M059J (cell line): ENCODE measurements at regions not wholly inside any gene's neighbourhood (a gene's known extent, or its start where the extent isn't known, plus 50 kb on each side); places are given as distances from the start of the nearest gene placed in this dataset.
"Not testable (repeated sequence)": the region's sequence is repeated elsewhere in the genome, so short reads cannot be mapped to it uniquely, and the experiment has no call there.

ENCODE experiments used
- DNase-seq: peaks from one replicate; pipeline ENCODE4 v3.0.0-alpha.2; 2012; ENCODE audit warnings: low read depth

DNA sequence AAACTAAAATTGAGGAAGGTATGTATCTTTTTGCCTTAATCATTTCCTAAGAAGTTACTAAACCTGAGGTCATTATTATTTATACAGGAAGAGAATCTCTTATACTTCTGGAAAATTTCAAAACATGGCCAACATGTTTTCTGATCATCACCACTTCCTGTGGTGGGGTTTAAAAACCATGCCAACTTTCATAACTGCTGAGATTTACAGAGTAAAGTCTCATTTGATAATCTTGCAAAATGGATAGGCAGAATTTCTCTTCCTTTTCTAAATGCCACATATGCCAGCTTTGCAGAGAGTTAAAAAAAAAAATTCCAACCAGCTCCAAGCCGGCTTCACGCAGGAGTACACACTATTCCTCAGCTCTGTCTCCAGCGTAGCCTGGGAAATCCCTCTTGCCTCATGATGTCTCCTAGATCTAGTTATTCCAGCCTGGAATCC is 124.3 kb upstream of the SPRED1 start:
- DNase-seq, result peak; percentile 16

- no peak for DNase-seq
Measured at GRCh38 chr15:38128921-38129320, 123.7 kb upstream of the SPRED1 start.

DNA sequence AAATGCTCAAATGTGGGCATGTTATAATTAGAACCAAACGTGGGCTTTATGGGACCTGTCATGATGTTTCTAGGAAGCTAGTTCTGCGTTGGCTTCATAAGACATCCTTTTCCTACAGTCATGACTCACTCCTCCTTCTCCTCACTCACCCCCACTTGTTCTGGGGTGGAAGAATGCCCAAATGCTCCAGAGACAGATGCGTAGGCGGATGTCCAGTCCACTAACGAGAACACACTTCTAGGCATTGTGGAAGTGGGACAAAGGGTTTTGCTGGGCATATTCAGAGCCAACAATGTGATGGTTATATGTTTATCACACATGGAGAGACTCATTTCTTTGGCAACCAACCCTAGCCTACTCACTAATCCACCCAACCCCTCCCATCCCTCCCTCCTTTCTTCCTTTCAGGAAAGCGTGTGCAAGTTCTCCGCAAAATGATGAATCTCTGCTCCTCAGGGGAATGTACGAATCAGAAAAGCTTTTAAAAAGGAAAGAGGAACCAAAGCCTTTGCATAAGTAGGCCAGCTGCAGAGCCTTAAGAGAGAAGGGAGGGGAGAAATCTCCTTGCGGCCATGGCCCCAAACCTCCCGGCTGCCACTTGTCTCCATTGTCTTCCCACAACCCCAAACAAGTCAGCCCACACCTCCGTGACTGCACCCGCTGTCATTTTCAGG is 123.0 kb upstream of the SPRED1 start:
- DNase-seq, result peak; percentile 94

GRCh38 chr15:38130205-38130567 is 122.5 kb upstream of the SPRED1 start:
- peak; percentile 38 for DNase-seq

- DNase-seq, result peak; percentile 88
Measured at GRCh38 chr15:38130740-38131498, 121.7 kb upstream of the SPRED1 start.

- DNase-seq, result no peak
Measured at GRCh38 chr15:38134252-38134651, 118.4 kb upstream of the SPRED1 start.

GRCh38 chr15:38142195-38142594 is 110.4 kb upstream of the SPRED1 start:
- not testable (repeated sequence) for DNase-seq

DNA sequence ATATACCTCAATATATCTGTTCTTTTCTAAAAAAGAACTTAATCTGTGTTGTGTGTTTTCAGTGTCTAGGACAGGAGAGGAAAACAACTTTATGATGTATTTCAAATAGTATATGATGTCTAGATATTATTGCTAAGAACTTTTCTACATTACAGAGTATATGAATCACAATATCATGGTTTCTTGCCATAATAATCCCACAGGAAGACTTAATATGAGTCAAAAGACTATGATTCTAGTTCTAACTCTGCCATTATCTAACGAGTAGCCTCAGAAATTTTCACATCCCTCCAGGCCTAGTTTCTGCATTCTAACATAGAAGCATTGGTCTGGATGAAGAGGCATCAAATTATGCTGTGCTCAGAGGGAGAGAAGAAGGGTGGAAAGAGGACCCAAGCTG is 107.7 kb upstream of the SPRED1 start:
- DNase-seq, result no peak

DNA sequence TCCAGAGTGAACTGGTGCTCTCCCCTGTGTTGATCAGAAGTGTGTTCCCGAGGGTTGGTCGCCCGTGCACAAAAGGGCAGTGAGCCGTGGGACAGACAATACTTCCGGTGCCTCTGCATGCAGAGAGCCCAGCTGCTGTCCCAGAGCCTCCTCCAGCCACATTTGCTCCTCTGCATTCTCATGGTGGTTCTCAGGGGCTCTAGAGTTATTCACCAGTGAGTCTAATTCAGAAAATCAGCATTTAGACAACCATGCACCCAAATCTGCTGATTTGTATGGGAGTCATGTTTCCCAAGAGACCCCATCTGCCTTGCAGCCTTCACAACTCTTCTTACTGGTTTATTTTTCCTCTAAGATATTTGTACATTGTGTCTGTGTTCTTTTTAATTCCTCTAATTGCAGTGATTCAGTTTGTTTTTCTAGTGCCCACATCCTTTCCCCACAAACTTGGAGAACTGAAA is 107.0 kb upstream of the SPRED1 start:
- DNase-seq, result peak; percentile 20

- DNase-seq, result no peak
Measured at GRCh38 chr15:38147246-38147645, 105.4 kb upstream of the SPRED1 start.

GRCh38 chr15:38148471-38148870 is 104.2 kb upstream of the SPRED1 start:
- DNase-seq, result peak; percentile 15

- no peak for DNase-seq
Measured at GRCh38 chr15:38149315-38149714, 103.3 kb upstream of the SPRED1 start.

DNA sequence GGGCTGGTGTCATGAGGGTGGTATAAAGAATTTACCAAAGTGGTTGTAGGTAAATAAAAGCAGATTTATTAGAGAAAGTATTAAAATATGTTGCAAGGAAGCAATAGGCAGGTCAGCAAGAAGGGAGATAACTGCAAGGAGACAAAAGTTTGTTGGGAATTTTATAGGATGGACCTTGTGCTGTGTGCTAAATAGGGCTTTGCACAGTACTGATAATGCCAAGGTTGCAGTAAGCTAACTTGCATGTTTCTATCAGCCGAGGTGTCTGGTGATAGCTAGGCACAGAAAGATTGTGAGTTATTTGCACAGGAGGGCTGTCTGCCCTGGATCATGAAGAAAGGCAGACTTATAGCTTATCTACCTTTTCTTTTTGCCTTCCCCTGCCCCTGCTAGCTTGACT is 102.5 kb upstream of the SPRED1 start:
- DNase-seq, result no peak

DNA sequence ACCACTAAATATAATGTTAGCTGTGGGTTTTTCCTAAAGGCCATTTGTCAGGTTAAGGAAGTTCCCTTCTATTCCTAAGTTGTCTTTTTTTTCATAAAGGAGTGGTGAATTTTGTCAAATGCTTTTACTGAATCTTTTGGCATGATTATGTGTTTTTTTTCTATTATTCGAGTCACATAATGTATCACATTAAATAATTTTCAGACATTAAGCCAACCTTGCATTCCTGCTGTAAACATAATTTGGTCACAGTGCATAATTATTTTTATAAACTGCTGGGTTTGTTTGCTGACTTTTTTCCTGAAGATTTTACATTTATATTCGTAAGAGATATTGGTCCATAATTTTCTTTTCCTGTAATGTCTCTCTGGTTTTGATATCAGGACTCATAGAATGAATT is 101.8 kb upstream of the SPRED1 start:
- DNase-seq, result no peak

GRCh38 chr15:38153781-38154180 is 98.9 kb upstream of the SPRED1 start:
- DNase-seq, result no peak

GRCh38 chr15:38154255-38154654 is 98.4 kb upstream of the SPRED1 start:
- no peak for DNase-seq

- DNase-seq, result no peak
Measured at GRCh38 chr15:38154837-38155236, 97.8 kb upstream of the SPRED1 start.

- DNase-seq, result no peak
Measured at GRCh38 chr15:38163658-38164057, 89.0 kb upstream of the SPRED1 start.

DNA sequence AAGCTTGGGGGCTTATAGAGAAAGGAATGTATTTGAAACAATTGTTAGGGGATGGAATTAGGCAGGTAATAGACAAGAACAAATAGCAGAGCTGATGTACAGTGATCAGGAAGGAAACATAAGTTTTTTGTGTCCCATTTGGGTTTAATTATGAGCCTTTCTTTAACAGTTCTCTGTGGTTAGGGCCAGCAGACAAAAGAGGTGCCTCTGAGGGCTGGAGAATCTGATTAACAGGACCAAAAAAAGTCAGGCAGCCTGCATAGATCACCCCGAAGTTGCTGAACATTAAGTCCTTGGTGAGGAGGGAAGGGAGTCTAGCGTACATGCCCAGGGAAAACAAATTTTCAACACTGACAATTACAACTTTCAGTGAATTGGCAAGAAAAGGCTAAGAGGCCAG is 88.6 kb upstream of the SPRED1 start:
- no peak for DNase-seq

DNA sequence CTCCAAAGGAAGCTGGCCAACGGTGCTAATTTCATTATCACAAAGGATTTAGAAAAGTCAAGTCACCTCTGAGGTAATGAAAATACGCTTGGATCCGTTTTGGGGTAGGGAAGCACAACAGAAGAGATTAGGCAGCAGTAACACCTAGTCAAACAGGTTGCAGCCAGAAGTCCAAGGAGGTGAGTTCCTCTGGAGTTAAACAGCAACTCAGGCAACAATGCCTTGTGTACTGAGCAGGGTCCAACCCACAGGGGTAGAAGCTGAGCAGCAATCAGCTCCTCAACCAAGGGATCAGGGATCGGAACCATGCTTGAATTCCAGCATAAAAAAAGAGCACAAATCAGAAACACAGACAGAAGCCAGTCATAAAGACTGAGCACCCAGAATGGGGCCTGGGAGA is 88.1 kb upstream of the SPRED1 start:
- DNase-seq, result no peak

DNA sequence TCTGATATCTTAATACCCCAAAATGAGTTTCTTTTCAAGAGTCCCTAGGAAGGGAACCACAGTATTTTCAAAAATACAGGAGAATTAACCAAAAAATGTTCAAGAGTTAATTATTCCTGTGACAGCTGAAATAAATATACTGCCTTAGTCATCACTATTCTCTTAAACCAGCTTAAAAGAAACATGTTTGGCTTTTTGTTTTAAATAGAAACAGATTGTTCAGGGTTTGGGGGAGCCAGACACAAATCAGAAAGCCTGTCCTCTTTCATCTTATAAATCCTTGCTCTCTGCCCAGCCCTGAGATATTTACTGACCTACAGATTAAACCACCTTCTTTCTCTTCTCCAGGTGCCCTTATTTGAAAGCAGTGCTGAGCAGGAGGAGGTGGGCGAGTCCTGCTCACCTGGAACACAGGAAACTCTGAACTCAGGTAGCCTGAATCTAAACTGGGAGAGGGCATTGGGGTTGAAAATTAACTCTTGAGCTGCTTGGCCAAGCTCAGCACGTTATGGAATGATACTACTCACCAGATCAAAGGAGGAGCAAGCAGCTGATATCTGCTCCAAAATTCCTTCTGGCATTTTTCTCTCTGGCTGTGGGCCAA is 84.1 kb upstream of the SPRED1 start:
- DNase-seq, result no peak

DNA sequence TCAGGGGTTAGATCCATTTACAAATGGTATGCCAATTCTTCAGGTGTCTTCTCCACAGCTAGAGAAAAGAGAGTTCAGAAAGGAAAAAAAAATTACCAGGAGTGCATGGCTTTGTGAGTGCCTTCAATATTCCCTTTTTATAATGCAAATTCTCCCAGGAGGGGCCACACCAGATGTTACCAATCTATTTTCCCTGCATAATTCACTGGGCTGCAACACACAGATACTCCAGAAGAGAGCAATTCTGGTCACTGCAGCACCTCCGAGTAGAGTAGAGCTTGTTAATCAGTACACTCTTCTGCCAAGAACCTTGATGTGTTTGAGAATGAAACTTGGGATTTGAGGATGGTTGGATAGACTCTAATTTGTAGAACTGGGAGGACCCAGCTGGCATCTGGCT is 80.7 kb upstream of the SPRED1 start:
- no peak for DNase-seq

DNA sequence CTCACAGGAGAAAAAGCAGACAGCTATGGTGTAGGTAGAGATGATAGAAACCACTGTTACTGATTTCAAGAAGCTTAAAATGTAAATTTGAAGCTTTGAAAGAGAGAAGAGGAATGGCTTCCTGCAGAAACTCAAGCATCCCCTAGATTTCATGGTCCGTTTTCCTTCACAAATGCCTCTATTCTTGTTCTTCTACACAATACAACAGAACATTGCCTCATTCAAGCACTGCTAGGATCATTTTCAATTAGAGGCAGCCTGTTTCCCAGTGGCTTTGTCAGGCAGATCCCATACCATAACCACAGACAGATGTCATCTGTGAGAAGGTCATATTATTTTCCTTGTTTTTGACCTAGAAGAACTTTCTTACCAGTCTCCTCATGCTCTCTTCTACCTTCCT is 77.9 kb upstream of the SPRED1 start:
- DNase-seq, result no peak
